ENCODE measurements at regions not wholly inside any gene's neighbourhood (a gene's known extent, or its start where the extent isn't known, plus 50 kb on each side); places are given as distances from the start of the nearest gene placed in this dataset.

DNA sequence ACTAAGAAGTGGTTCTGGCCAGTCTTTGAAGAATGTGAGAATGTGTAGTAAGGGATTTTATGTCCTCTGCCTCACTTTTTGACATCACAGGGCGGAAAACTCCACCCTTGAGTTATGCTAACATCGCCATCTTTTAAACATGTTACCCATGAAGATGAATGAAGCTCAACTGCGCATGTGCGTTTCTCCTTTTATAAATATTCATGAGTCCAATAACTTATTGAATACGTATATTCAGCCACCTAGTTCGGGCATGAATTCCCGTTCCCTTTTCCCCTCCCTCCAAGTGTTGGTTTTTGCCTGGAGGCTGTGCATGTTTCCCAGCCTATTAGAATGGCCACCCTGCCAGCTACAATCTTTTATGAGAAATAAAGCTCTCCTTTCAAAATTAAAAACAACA, 51.7 kb upstream of the STPG2 start:
- Mint-ChIP-seq H3K4me1 (peaks cover under 1% of the 10 kb centered on the region), H3K4me3 (no peak overlapping the region), H3K27me3 (no peaks in the 10 kb centered on the region), H3K27ac (no peak overlapping the region), H3K9me3 (ENCODE audit: insufficient read depth) (peaks cover 15% of the 10 kb centered on the region)
- Histone ChIP-seq H3K4me1 (ENCODE audit: control insufficient read depth in 2 of 2, insufficient read depth in 2 of 2, low read length in 2 of 2) (no peaks in the 10 kb centered on the region), H4K20me1 (ENCODE audit: control insufficient read depth, insufficient read depth, low read length, poor library complexity, severe bottlenecking) (no peaks in the 10 kb centered on the region), H3K79me2 (ENCODE audit: control insufficient read depth, insufficient read depth, low read length) (peaks cover 14% of the 10 kb centered on the region), H3K27me3 (replicated peaks in 1 of 4; ENCODE audit: control extremely low read depth in 1 of 4, control insufficient read depth in 3 of 4, insufficient read depth in 4 of 4, low read length in 3 of 4) (no peaks in the 10 kb centered on the region), H3K4me2 (replicated peaks; ENCODE audit: low read depth, low read length, poor library complexity, severe bottlenecking) (no peak overlapping the region), H3K9ac (ENCODE audit: low read length) (no peak overlapping the region), H3K4me3 (ENCODE audit: control extremely low read depth in 1 of 5, extremely low read depth in 1 of 5, insufficient read depth in 1 of 5, low read depth in 2 of 5, low read length in 4 of 5) (no peak overlapping the region), H2AFZ (ENCODE audit: insufficient read depth, low read depth, low read length, poor library complexity, severe bottlenecking) (no peak overlapping the region), H3K27ac (ENCODE audit: low read length in 2 of 2) (no peak overlapping the region), H3K9me3 (ENCODE audit: control extremely low read depth in 1 of 3, control insufficient read depth in 2 of 3, insufficient read depth in 1 of 3, low read length in 2 of 3) (peaks cover 17 to 51% (median 26%) of the 10 kb centered on the region in 3 donors), H3K36me3 (replicated peaks in 1 of 2; ENCODE audit: control extremely low read depth in 1 of 2, control insufficient read depth in 1 of 2, extremely low read depth in 1 of 2, insufficient read depth in 2 of 2, low read length in 1 of 2) (no peaks in the 10 kb centered on the region)
- DNase-seq (no peak), ATAC-seq (ENCODE audit: low read depth) (no peak)
- 100% methylated on average over 3 of the region's 7 CpGs for WGBS (ENCODE audit: insufficient coverage)
- ChIA-PET POLR2A (no interaction called here), CTCF (no interaction called here)
- TF ChIP-seq, protein P1, sequence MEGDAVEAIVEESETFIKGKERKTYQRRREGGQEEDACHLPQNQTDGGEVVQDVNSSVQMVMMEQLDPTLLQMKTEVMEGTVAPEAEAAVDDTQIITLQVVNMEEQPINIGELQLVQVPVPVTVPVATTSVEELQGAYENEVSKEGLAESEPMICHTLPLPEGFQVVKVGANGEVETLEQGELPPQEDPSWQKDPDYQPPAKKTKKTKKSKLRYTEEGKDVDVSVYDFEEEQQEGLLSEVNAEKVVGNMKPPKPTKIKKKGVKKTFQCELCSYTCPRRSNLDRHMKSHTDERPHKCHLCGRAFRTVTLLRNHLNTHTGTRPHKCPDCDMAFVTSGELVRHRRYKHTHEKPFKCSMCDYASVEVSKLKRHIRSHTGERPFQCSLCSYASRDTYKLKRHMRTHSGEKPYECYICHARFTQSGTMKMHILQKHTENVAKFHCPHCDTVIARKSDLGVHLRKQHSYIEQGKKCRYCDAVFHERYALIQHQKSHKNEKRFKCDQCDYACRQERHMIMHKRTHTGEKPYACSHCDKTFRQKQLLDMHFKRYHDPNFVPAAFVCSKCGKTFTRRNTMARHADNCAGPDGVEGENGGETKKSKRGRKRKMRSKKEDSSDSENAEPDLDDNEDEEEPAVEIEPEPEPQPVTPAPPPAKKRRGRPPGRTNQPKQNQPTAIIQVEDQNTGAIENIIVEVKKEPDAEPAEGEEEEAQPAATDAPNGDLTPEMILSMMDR (IDR thresholded peaks at IDR 0.05), result no peak
- TF ChIP-seq EZH2 (IDR thresholded peaks at IDR 0.05; ENCODE audit: borderline replicate concordance, insufficient read depth, low read depth, low read length, poor library complexity, severe bottlenecking), result no peak
- intact Hi-C loops (cut with micrococcal nuclease), result no loop called here

GRCh38 chr4:98193459-98194105, 50.3 kb upstream of the STPG2 start:
- peaks cover 15 to 51% (median 26%) of the 10 kb centered on the region in 3 donors for H3K9me3 ChIP-seq (ENCODE audit: control extremely low read depth in 1 of 3, control insufficient read depth in 2 of 3, insufficient read depth in 1 of 3, low read length in 2 of 3)
- H3K79me2 ChIP-seq (ENCODE audit: control insufficient read depth, insufficient read depth, low read length), result peaks cover 4% of the 10 kb centered on the region
- ChIA-PET POLR2A (interaction anchor here (0.5 kb wide), 1 partner anchor 260 kb away, joined by 3 read pairs; no protein-coding TSS in a partner anchor), CTCF (no interaction called here)
- H3K4me2 ChIP-seq (replicated peaks; ENCODE audit: low read depth, low read length, poor library complexity, severe bottlenecking), result no peak overlapping the region
- H3K27me3 ChIP-seq (replicated peaks in 1 of 4; ENCODE audit: control extremely low read depth in 1 of 4, control insufficient read depth in 3 of 4, insufficient read depth in 4 of 4, low read length in 3 of 4), result no peaks in the 10 kb centered on the region
- no peak overlapping the region for H2AFZ ChIP-seq (ENCODE audit: insufficient read depth, low read depth, low read length, poor library complexity, severe bottlenecking)
- no peak for ATAC-seq (ENCODE audit: low read depth)
- peaks cover 18% of the 10 kb centered on the region for H3K9me3 Mint-ChIP-seq (ENCODE audit: insufficient read depth)
- H3K4me1 ChIP-seq (ENCODE audit: control insufficient read depth in 2 of 2, insufficient read depth in 2 of 2, low read length in 2 of 2), result no peaks in the 10 kb centered on the region
- H3K9ac ChIP-seq (ENCODE audit: low read length), result no peak overlapping the region
- H3K27ac ChIP-seq (ENCODE audit: low read length in 2 of 2), result no peak overlapping the region
- TF ChIP-seq EZH2 (IDR thresholded peaks at IDR 0.05; ENCODE audit: borderline replicate concordance, insufficient read depth, low read depth, low read length, poor library complexity, severe bottlenecking), result no peak
- TF ChIP-seq, protein P1 (IDR thresholded peaks at IDR 0.05), result no peak
- WGBS (ENCODE audit: insufficient coverage), result 87% methylated on average over 3 of the region's 8 CpGs
- H3K4me1 Mint-ChIP-seq, result no peaks in the 10 kb centered on the region
- intact Hi-C loops (cut with micrococcal nuclease), result no loop called here
- no peak overlapping the region for H3K4me3 ChIP-seq (ENCODE audit: control extremely low read depth in 1 of 5, extremely low read depth in 1 of 5, insufficient read depth in 1 of 5, low read depth in 2 of 5, low read length in 4 of 5)
- DNase-seq, result no peak
- H3K27me3 Mint-ChIP-seq, result no peaks in the 10 kb centered on the region
- H4K20me1 ChIP-seq (ENCODE audit: control insufficient read depth, insufficient read depth, low read length, poor library complexity, severe bottlenecking), result no peaks in the 10 kb centered on the region
- H3K36me3 ChIP-seq (replicated peaks in 1 of 2; ENCODE audit: control extremely low read depth in 1 of 2, control insufficient read depth in 1 of 2, extremely low read depth in 1 of 2, insufficient read depth in 2 of 2, low read length in 1 of 2), result no peaks in the 10 kb centered on the region
- no peak overlapping the region for H3K27ac Mint-ChIP-seq
- no peak overlapping the region for H3K4me3 Mint-ChIP-seq

All from B cell (primary cell).